ENCODE measurements at regions not wholly inside any gene's neighbourhood (a gene's known extent, or its start where the extent isn't known, plus 50 kb on each side); places are given as distances from the start of the nearest gene placed in this dataset.

DNA sequence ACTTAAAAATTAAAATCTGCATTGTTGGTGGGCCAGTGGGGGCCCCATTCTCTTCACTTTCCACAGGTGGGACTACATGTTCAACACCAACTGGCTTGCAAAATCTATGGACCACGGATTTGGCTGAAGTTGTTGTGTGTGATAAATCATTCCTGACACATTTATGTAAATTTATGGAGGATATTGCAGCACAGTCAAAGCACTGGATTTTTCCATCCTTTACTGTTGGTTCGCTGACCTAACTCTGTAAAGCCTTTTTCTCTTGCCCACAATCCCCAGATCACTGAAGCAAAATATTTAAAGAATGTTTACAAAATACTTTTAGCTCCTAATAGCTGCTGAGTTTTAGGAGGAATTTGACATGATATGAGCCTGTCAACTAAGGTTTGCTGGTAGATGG is 219.7 kb upstream of the PRICKLE1 start:
- CTCF ChIA-PET = no interaction called here
- Histone ChIP-seq H3K27ac (ENCODE audit: extremely low read depth, low read depth, low read length) (no peak overlapping the region), H3K36me3 (ENCODE audit: control insufficient read depth in 2 of 2, insufficient read depth in 1 of 2, low read length in 2 of 2) (no peaks in the 10 kb centered on the region), H3K4me3 (ENCODE audit: low read depth, low read length) (no peak overlapping the region), H3K4me1 (ENCODE audit: control insufficient read depth, insufficient read depth, low read length) (peaks cover 4% of the 10 kb centered on the region; the same call in 1 of the 2 replicates), H3K9me3 (ENCODE audit: control insufficient read depth, insufficient read depth, low read depth, low read length) (no peaks in the 10 kb centered on the region)
- TF ChIP-seq MEIS1 (CRISPR knock-in tag; IDR thresholded peaks at IDR 0.05; ENCODE audit: borderline replicate concordance) (peak; percentile 25; the same call in 1 of the 2 replicates), GFI1B (tag by site-specific recombination; IDR thresholded peaks at IDR 0.05) (no peak)
- POLR2A ChIA-PET = no interaction called here

DNA sequence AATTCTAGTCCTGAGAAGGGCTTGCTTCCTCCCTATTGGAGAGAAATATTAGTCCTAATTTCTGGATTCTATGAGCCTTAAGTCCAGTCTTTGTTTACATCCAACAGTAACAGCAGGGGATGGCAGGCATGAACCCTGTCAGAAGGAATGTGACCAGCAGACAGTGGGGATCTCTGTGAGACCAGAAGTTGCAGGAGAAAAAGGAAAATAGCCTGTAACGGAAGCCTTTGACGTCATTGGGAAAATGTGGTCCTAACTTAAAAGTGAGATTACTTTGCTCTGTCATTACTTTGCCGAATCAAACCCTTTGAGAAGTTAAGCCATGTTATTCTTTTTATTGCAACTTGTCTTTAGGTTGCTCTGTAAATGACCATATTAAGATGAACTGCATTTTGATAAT is 218.2 kb upstream of the PRICKLE1 start:
- POLR2A ChIA-PET = no interaction called here
- TF ChIP-seq ZNF776 (tag by site-specific recombination; IDR thresholded peaks at IDR 0.05; ENCODE audit: borderline replicate concordance) (no peak), ZNF654 (tag by site-specific recombination; IDR thresholded peaks at IDR 0.05; ENCODE audit: low read depth) (no peak), REPIN1 (tag by site-specific recombination; IDR thresholded peaks at IDR 0.05; ENCODE audit: low read depth) (no peak), ZNF404 (tag by site-specific recombination; IDR thresholded peaks at IDR 0.05) (no peak), ZNF10 (tag by site-specific recombination; IDR thresholded peaks at IDR 0.05) (no peak), ZNF624 (tag by site-specific recombination; IDR thresholded peaks at IDR 0.05) (no peak), OSR2 (tag by site-specific recombination; IDR thresholded peaks at IDR 0.05) (no peak), ZNF133 (tag by site-specific recombination; IDR thresholded peaks at IDR 0.05) (no peak), ZNF324 (tag by site-specific recombination; IDR thresholded peaks at IDR 0.05) (no peak), ZNF707 (tag by site-specific recombination; IDR thresholded peaks at IDR 0.05) (no peak), KLF16 (tag by site-specific recombination; IDR thresholded peaks at IDR 0.05) (no peak), ZNF837 (tag by site-specific recombination; IDR thresholded peaks at IDR 0.05) (no peak), ZBTB1 (tag by site-specific recombination; IDR thresholded peaks at IDR 0.05) (no peak)
- TF ChIP-seq, protein P1, sequence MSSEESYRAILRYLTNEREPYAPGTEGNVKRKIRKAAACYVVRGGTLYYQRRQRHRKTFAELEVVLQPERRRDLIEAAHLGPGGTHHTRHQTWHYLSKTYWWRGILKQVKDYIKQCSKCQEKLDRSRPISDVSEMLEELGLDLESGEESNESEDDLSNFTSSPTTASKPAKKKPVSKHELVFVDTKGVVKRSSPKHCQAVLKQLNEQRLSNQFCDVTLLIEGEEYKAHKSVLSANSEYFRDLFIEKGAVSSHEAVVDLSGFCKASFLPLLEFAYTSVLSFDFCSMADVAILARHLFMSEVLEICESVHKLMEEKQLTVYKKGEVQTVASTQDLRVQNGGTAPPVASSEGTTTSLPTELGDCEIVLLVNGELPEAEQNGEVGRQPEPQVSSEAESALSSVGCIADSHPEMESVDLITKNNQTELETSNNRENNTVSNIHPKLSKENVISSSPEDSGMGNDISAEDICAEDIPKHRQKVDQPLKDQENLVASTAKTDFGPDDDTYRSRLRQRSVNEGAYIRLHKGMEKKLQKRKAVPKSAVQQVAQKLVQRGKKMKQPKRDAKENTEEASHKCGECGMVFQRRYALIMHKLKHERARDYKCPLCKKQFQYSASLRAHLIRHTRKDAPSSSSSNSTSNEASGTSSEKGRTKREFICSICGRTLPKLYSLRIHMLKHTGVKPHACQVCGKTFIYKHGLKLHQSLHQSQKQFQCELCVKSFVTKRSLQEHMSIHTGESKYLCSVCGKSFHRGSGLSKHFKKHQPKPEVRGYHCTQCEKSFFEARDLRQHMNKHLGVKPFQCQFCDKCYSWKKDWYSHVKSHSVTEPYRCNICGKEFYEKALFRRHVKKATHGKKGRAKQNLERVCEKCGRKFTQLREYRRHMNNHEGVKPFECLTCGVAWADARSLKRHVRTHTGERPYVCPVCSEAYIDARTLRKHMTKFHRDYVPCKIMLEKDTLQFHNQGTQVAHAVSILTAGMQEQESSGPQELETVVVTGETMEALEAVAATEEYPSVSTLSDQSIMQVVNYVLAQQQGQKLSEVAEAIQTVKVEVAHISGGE (tag by site-specific recombination; conservative IDR thresholded peaks at IDR 0.05; ENCODE audit: low read depth) = no peak
- TF ChIP-seq, protein P2, sequence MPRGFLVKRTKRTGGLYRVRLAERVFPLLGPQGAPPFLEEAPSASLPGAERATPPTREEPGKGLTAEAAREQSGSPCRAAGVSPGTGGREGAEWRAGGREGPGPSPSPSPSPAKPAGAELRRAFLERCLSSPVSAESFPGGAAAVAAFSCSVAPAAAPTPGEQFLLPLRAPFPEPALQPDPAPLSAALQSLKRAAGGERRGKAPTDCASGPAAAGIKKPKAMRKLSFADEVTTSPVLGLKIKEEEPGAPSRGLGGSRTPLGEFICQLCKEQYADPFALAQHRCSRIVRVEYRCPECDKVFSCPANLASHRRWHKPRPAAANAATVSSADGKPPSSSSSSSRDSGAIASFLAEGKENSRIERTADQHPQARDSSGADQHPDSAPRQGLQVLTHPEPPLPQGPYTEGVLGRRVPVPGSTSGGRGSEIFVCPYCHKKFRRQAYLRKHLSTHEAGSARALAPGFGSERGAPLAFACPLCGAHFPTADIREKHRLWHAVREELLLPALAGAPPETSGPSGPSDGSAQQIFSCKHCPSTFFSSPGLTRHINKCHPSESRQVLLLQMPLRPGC (tag by site-specific recombination; IDR thresholded peaks at IDR 0.05) = no peak
- TF ChIP-seq, protein P3, sequence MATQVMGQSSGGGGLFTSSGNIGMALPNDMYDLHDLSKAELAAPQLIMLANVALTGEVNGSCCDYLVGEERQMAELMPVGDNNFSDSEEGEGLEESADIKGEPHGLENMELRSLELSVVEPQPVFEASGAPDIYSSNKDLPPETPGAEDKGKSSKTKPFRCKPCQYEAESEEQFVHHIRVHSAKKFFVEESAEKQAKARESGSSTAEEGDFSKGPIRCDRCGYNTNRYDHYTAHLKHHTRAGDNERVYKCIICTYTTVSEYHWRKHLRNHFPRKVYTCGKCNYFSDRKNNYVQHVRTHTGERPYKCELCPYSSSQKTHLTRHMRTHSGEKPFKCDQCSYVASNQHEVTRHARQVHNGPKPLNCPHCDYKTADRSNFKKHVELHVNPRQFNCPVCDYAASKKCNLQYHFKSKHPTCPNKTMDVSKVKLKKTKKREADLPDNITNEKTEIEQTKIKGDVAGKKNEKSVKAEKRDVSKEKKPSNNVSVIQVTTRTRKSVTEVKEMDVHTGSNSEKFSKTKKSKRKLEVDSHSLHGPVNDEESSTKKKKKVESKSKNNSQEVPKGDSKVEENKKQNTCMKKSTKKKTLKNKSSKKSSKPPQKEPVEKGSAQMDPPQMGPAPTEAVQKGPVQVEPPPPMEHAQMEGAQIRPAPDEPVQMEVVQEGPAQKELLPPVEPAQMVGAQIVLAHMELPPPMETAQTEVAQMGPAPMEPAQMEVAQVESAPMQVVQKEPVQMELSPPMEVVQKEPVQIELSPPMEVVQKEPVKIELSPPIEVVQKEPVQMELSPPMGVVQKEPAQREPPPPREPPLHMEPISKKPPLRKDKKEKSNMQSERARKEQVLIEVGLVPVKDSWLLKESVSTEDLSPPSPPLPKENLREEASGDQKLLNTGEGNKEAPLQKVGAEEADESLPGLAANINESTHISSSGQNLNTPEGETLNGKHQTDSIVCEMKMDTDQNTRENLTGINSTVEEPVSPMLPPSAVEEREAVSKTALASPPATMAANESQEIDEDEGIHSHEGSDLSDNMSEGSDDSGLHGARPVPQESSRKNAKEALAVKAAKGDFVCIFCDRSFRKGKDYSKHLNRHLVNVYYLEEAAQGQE (tag by site-specific recombination; IDR thresholded peaks at IDR 0.05) = no peak
- H3K36me3 ChIP-seq (ENCODE audit: control insufficient read depth in 2 of 2, insufficient read depth in 1 of 2, low read length in 2 of 2) = no peaks in the 10 kb centered on the region

More for the DNA sequence above, 218.2 kb upstream of the PRICKLE1 start:
- Histone ChIP-seq H3K4me1 (ENCODE audit: control insufficient read depth, insufficient read depth, low read length) (peaks cover 4% of the 10 kb centered on the region; the same call in 1 of the 2 replicates), H3K4me3 (ENCODE audit: low read depth, low read length) (no peak overlapping the region), H3K27ac (ENCODE audit: extremely low read depth, low read depth, low read length) (no peak overlapping the region), H3K9me3 (ENCODE audit: control insufficient read depth, insufficient read depth, low read depth, low read length) (no peaks in the 10 kb centered on the region)
- CTCF ChIA-PET = no interaction called here
